Kidney tubule cell (primary cell): ENCODE measurements at regions not wholly inside any gene's neighbourhood (a gene's known extent, or its start where the extent isn't known, plus 50 kb on each side); places are given as distances from the start of the nearest gene placed in this dataset.
"Not testable (repeated sequence)": the region's sequence is repeated elsewhere in the genome, so short reads cannot be mapped to it uniquely, and the experiment has no call there.

Experiments used
- DNase-seq: peaks from one replicate; pipeline ENCODE4 v3.0.0-alpha.2; 2018; ENCODE audit warnings: low spot score

DNA sequence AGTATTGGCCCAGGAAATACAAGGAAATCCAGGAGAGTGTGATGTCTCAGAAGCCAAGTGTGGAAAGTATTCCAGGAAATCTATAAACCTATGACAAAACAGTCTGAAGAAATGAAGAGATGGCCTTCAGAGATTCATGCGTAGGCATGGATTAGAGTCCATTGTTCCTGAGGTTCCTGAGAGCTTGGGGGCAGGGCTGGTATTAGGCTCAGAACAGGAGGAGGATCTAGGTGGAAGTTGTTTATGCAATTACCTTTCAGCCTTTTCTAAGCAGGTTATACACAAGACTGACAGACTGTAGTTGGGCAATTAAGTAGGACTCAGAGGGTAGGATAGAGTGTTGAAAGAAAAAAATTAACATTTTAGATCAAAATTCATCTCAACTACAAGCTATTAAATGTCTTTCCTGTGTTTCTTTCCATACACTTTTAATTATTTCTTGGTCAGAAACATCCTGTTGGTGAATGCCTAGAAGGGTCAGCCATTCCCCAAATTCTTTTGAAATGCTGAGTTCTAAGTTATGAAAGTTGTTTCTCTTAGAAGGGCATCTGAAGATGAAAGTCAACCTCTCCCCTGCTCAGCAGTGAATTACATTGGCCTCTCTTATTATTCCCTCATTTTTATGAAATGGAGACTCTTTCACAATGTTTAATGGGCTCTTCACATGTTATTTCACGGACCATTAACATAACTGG is 201.2 kb upstream of the MYLIP start:
- DNase-seq, result no peak

DNA sequence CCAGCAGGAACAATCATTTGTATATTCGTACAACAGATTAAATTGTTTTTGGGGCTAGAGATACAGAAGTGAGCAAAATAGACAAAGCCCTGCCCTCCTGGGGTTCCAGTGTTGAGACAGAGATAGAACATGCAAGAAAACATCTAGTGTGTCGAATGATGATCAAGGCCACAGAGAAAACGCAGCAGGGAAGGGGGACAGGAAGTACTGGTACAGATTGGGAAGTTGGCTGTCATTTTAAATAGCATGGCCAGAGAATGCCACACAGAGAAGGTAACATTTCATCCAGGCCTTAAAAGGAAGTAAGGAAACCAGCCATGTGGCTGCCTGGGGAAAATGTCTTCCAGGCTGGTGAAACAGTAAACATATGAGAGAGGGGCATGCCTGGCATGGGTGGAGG is 202.6 kb upstream of the MYLIP start:
- DNase-seq, result no peak

DNA sequence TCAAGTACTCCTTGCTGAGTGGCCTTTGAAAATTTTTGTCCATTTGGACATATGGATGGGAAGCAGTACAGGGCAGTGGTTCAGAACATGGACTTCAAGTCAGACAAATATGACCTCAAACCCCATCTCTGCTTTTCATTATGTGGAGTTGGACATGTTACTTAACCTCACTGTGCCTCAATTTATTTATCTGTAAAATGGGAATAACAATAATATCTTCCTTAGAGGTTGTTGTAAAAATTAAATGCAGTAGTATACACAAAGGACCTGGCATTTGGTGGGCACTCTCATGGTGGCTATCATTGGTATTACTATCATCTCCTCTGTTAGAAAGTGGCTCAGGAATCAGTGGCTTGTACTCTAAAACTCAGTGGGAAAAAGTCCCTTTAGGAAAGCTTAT is 204.0 kb upstream of the MYLIP start:
- DNase-seq, result no peak

DNA sequence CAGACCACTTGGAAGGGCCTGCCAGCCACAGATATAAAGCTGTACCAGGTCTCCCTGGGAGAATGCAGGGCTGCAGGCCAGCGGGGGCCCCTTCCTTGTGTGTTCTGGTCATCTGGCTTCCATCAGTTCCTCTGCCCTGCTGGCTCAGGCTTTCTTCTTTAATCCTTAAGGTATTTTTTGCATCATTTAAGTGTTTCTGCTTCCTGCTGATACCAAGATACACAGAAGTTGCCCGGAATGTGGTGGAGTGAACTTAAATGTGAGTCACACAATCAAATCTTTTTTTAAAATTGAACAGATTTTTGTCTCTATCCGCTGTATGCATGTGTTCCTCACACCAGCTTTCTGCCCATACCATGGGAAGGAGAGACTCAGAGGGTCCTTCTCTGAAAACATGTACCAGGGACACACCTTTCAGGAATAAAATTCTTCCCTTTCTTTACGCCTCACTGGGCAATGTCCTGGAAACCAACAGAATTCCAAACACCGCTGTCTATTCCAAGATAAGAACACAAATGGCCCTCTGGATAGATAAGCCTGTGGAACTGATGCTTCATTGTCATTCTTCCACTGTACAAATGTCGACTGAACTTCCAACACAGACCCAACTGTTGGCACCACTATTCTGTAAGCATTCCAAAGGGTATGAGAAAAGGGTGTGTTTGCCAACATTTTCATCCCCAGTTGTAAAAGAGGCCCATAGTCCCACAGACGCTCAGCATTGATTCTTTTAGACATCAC is 206.2 kb upstream of the MYLIP start:
- peak; percentile 33 for DNase-seq

DNA sequence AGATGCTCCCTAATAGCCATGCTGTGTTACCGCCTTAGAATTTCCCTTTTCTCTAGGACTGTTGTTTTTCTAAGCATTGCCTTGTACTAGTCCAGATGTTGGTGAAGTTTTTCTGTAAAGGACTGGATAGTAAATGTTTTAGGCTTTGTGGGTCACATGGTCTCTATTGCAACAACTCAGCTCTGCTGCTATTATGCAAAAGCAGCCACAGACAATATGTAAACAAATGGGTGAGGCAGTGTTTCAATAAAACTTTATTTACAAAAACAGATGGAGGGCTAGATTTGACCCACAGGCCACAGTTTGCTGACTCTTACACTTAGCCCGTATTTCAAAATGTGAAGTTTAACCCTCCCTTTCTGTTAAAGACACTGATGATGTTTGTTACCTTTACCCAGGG is 207.6 kb upstream of the MYLIP start:
- no peak for DNase-seq

DNA sequence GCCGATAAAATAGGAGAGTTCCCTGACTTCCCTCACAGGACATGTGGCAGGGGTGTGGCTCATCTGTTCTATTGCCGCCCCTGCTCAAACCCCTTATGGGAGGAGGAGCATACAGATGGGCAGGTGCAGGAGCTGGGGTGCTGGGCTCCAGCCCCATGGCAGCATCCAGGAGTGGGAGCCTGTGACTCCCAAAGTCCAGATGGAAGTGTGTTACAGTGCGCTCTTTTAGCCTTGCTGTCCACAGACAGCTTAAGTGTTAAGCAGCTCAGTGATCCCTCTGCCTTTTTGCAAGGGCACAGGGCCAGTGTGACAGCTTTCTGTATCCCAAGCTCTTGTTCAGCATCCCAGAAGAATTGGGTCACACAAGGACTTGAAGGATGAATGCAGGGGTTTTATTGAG is 212.3 kb upstream of the MYLIP start:
- DNase-seq, result no peak

DNA sequence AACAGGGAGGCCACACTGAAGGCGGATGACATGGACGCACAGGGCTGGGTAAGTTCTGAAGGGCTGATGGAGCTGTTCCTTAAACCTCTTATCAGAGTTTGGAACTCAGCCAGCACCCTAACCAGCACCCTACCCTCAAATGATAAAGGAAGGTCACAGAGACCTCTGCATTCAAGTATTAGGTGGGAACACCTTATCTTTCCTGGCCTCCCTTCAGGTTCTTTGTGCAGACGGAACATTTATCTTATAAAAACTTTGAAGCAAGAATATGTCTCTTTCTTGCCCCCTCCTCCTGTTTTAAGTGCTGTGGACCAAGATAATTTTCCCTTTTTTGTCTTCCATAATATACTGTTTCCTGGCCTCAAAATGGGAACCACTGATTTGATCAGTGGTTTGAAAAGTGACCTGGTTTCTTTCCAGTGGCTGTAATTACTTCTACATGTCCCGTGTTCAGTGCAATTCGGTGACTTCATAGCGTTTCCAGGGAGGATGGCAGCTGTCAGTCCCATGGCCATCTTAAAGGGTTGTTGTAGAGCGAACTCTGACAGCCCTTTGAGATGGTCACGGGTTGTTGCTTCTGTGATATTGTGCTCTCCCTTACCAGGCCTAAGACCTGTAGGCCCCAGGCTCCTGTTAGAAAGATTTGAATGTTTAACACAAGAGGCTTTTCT is 213.2 kb upstream of the MYLIP start:
- DNase-seq, result no peak

DNA sequence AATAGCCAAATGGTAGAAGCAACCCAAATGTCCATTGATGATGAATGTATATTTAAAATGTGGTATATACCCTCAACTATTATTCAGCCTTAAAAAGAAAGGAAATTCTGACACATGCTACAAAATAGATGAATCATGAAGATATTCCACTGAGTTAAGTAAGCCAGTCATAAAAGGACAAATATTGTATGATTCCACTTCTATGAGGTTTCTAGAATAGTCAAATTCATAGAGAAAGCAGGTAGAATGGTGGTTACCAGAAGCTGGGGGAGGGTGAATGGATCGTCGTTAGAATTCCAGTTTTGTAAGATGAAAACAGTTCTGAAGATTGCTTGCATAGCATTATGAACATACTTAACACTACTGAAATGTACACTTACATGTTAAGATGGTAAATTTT is 214.3 kb upstream of the MYLIP start:
- no peak for DNase-seq

DNA sequence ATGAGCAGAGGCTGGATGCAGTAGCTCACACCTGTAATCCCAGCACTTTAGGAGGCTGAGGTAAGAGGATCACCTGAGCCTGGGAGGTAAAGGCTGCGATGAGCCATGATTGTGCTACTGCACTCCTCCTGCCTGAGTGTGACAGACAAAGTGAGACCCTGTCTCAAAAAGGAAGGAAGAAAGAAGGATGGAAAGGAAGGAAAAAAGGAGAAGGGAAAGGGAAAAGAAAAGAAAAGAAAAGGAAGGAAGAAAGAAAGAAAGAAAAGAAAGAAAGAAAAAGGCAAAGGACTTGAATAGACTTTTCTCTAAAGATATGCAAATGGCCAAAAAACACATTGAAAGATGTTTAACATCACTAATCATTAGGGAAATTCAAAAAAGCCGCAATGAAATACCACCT is 215.3 kb upstream of the MYLIP start:
- no peak for DNase-seq

DNA sequence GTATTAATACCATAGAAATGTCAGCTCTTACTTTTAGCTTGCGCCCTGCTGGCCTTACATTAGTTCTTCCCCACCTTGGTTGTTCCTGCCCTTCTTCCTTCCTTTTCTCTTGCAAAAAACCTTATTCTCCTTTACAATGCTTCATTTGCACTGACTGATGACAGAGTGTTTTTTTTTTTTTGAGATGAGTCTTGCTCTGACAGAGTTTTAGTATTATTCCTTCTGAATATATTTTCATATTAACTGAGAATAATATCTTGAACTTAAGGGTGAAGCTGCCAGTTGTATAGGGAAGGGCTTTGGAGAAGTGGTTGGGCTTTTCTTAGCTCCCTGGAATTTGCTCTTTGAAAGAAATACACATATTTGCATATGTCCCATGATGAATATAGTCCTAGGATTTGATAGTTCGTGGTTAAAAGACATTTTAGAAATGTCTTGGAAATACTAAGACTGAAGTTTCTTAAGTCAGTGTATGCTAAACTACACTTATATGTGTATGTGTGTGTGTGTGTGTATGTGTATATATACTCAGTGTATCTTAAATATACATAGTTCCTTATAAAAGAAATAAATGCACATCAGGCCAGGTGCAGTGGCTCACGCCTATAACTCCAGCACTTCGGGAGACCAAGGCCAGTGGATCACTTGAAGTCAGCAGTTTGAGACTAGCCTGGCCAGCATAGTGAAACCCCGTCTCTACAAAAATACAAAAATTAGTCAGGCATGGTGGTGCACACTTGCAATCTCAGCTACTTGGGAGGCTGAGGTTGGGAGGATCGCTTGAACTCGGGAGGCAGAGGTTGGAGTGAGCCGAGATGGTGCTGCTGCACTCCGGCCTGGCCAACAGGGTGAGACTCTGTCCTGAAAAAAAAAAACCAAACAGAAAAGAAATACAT is 216.1 kb upstream of the MYLIP start:
- DNase-seq, result no peak

DNA sequence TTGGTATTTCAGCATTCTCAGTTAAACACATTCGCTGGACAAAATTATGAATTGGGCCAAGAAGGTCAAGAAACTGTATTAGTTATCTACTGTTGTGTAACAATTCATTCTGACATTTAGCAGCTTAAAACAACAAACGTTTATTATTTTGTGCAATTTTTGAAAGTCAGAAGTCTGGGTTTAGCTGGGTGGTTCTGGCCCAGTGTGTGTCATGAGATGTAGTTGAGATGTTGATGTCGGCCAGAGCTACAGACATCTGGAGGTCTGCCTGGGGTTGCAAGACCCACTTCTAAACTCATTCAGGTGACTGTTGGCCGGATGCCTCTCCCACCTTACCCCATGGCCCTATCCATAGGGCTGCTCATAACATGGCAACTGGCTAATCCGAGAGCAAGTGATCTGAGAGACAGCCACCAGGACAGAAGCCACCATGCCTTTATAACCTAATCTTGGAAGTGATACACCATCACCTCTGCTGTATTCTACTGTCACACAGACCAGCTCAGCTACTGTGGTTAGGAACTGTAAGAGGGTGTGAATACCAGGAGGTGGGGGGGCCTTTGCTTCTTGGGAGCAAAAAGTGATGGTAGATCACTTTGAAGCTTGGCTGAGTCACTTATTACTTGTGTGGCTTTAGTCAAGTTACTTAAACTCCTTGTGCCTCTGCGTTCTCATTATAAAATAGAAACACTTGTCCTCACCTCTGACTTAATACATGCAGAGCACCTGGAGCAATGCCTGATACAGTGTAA is 217.0 kb upstream of the MYLIP start:
- no peak for DNase-seq

DNA sequence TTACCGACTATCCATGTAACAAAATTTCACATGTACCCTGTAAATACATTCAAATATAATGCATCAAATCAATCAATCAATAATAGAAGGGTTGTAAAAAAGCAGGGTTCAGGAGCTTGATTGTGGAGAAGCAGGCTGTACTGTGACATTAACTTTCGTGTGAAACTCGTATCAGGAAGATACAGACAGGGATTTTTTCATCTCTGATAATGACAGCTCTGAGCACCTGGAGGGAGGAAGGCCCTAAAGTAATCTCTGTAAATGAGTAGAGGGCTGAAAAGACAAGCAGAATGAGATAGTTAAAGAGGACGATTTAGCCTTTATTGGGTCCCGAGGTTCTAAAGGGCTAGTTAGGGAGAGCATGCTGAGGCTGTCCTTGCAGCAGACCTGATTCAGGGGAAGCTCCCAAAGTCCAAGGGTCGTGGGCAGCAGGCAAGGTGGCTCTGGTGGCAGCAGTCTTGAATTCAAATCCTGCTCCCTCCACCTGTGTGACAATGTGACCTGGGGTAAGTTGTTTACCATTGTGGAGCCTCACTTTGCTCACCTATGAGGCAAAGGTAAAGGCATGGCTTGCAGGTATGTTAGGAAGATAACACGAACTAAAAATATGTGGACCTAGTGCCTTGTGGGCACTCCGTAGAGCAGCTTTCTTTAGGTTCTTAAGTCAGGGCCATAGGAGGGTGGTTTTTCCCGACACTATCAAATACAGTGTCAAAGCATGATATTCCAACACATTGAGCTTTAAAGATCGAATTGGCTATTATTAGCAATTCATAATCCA is 219.4 kb upstream of the MYLIP start:
- no peak for DNase-seq

DNA sequence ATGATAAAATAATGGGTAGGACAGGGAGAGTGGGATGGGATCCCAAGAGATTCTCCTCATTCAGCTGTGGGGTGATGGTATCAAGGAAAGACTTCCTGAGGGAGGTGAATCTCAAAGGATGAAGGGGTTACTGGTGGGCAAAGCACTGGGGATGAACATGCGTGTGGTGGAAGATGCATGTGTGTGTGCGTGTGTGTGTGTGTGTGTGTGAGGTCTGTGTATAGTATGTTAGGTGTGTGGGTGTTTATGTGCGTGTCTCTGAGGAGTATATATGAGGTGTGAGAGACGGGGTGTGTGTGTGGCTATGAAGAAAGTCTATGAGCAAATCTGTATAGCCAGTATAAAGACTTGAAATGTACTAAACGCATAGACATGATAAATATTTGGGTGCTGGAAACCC is 220.0 kb upstream of the MYLIP start:
- DNase-seq, result no peak

DNA sequence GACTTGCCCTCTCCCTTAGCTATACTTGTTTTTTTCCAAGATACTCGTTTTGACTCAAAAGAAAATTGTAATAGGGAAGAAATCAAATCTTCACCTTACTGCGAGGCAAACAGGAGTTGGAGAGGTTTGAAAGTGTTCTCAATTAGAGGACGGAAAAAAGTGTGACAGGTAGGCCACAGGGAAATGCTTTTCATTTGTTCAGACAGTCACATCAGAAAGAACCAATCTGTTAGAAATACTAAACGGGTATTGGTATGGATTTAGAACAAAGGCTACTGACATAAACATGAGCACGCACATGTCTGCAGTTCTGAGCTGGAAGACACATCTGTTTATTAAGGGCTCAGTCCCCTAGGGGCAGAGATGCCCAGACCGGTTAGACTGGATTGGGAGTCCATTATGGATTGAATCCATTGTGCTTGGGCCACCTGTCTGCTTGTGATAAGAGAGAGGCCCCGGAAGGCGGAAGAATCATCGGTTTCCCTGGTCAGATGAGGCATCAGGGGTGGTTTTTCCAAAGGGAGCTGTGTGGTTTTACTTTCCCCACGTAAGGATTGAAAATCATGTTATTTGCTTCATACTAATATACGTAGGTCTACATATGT is 220.9 kb upstream of the MYLIP start:
- no peak for DNase-seq

DNA sequence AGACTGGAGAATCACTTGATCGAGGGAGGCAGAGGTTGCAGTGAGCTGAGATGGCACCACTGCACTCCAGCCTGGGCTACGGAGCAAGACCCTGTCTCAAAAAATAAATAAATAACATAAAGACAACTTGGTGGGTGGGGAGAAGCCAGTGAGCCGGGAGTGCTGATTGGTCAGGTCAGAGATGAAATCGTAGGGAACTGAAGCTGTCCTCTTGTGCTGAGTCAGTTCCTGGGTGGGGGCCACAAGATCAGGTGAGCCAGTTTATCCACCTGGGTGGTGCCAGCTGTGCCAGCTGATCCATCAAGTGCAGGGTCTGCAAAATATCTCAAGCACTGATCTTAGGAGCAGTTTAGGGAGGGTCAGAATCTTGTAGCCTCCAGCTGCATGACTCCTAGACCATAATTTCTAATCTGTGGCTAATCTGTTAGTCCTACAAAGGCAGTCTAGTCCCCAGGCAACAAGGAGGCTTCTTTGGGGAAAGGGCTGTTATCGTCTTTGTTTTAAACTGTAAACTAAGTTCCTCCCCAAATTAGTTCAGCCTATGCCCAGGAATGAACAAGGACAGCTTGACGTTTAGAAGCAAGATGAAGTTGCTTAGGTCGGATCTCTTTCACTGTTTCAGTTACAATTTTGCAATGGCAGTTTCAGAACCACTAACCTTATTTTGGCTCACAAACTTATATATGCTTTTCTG is 221.5 kb upstream of the MYLIP start:
- DNase-seq, result not testable (repeated sequence)

DNA sequence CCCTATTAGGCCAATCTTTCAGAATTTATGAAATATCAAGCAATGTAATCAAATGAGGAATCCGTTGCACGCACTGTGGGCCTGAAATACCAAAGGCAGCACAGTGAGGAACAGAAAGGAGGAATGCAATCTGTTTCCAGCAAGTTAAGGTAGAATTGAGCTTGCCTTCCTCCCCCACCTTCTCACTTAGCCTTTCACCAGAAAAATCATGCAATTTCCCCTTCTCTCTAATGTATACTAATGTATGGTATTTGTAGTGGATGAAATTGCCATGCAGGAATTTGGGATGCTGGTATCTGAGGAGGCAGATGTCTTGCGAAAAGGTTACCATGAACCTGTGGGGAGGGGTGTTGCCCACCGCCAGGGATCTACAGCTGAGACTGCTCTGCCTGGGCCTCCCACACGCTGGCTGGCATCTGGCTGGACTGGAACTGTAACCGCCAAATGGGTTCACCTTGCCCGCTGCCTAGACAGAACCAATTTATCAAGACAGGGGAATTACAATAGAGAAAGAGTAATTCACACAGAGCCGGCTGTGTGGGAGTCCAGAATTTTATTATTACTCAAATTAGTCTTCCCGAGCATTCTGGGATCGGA is 222.4 kb upstream of the MYLIP start:
- DNase-seq, result no peak

DNA sequence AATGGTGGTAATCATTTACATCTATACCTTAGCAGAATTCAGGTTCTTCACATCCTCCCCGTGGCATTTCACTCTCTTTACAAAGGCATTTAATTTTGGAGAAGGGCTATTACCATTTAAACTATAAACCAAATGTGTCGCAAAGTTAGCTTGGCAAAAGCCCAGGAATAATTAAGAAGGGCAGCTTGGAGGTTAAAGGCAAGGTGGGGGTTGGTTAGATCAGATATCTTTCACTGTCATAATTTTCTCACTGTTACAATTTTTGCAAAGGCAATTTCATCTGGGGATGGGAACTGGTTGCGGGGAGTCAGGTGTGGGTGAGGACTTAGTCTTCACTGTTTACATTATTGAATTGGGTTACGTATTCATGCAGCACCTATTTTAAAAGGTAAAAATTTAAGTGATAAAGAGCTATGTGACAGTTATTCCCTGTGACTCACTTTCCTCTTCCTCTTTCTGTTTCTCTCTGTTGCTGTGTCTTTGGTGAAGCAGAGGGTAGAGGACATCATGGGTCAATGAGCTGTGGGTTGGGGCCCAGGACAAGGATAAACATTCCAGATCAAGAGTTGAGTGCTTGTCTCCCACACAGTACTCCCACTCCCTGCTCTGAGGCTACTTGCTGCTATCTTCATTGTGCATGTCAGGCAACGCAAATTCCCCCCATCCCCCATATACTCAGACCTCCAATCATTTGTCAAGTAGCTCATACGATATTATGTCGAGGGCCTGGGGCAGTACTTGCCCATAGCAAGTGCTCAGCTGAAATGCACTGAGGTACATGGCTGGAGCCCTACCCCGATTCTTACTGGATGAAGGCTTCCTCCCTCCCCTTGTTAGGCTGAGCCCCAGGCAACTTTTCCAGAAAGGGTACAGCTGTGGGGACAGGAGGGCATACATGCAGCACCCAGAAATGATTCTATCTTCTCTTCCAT is 223.1 kb upstream of the MYLIP start:
- DNase-seq, result peak; percentile 68
